HEK293 (cell line): ENCODE measurements at regions not wholly inside any gene's neighbourhood (a gene's known extent, or its start where the extent isn't known, plus 50 kb on each side); places are given as distances from the start of the nearest gene placed in this dataset.

Experiments used
- CTCF ChIA-PET: fragments of 350-600 bp; formaldehyde crosslinking; extraction: SDS; loops from one replicate; lab custom pipeline; 2021; ENCODE audit warnings: antibody characterized with exemption; lab: Yijun Ruan, JAX
- POLR2A ChIA-PET: fragments of 300-600 bp; formaldehyde crosslinking; extraction: SDS; loops from one replicate; lab custom pipeline; 2020; ENCODE audit warnings: antibody characterized with exemption, inconsistent platforms; lab: Yijun Ruan, JAX
- H3K27ac ChIP-seq: fragments of 200-500 bp; sonication (Bioruptor generic); 2 replicates; pipeline ENCODE4 v1.5.1; 2014; ENCODE audit warnings: low read depth, low read length, control low read depth, inconsistent platforms; ENCODE audit errors: extremely low read depth
- H3K36me3 ChIP-seq, 2 experiments: fragments of 200-500 bp in 1 of 2; sonication (Bioruptor generic) in 1 of 2; 1 replicate in 1 of 2; 2 replicates in 1 of 2; pipeline ENCODE4 v1.5.1; 2014 to 2017; ENCODE audit warnings: inconsistent platforms in 2 of 2, low read length in 2 of 2; ENCODE audit not compliant: control insufficient read depth in 2 of 2, insufficient read depth in 1 of 2
- H3K4me1 ChIP-seq: fragments of 200-500 bp; sonication (Bioruptor generic); 2 replicates; pipeline ENCODE4 v1.5.1; 2014; ENCODE audit warnings: mild to moderate bottlenecking, low read length, inconsistent platforms; ENCODE audit not compliant: control insufficient read depth, insufficient read depth
- H3K4me3 ChIP-seq: 2 replicates; pipeline ENCODE4 v1.5.1; 2011; ENCODE audit warnings: low read depth, mild to moderate bottlenecking, control low read depth, low read length, moderate library complexity
- H3K9me3 ChIP-seq: fragments of 200-500 bp; sonication (Bioruptor generic); 2 replicates; pipeline ENCODE4 v1.5.1; 2014; ENCODE audit warnings: low read depth, low read length, inconsistent platforms; ENCODE audit not compliant: control insufficient read depth, insufficient read depth
- BCL11B ChIP-seq: fragments of 450-650 bp; formaldehyde crosslinking; IDR thresholded peaks from 2 replicates; pipeline ENCODE4 v1.5.1; 2016; ENCODE audit warnings: low read depth, missing biosample characterization, missing genetic modification characterization
- GLIS1 ChIP-seq: fragments of 450-650 bp; formaldehyde crosslinking; IDR thresholded peaks from 2 replicates; pipeline ENCODE4 v1.5.1; 2016; ENCODE audit warnings: missing biosample characterization, missing genetic modification characterization
- IKZF3 ChIP-seq: fragments of 450-650 bp; IDR thresholded peaks from 2 replicates; pipeline ENCODE4 v1.5.0; 2018; ENCODE audit warnings: missing biosample characterization, mild to moderate bottlenecking, missing genetic modification characterization, moderate library complexity
- PRDM1 ChIP-seq: fragments of 450-650 bp; formaldehyde crosslinking; IDR thresholded peaks from 2 replicates; pipeline ENCODE4; 2016; ENCODE audit warnings: missing biosample characterization, missing genetic modification characterization
- REPIN1 ChIP-seq: fragments of 450-650 bp; formaldehyde crosslinking; IDR thresholded peaks from 2 replicates; pipeline ENCODE4 v1.5.1; 2017; ENCODE audit warnings: missing biosample characterization, missing genetic modification characterization, low read depth
- SP7 ChIP-seq: fragments of 450-650 bp; formaldehyde crosslinking; IDR thresholded peaks from 2 replicates; pipeline ENCODE4 v1.5.1; 2016; ENCODE audit warnings: missing biosample characterization, missing genetic modification characterization
- ZBTB26 ChIP-seq: fragments of 450-650 bp; formaldehyde crosslinking; optimal IDR thresholded peaks from 2 replicates; pipeline ENCODE3; 2016; ENCODE audit warnings: missing biosample characterization, mild to moderate bottlenecking, missing genetic modification characterization
- ZFP3 ChIP-seq: fragments of 450-650 bp; formaldehyde crosslinking; IDR thresholded peaks from 2 replicates; pipeline ENCODE4 v1.5.1; 2016; ENCODE audit warnings: low read depth, missing biosample characterization, missing genetic modification characterization
- ZNF138 ChIP-seq: fragments of 450-650 bp; formaldehyde crosslinking; IDR thresholded peaks from 2 replicates; pipeline ENCODE4 v1.5.1; 2016; ENCODE audit warnings: missing biosample characterization, missing genetic modification characterization, borderline replicate concordance
- ZNF23 ChIP-seq: fragments of 450-650 bp; formaldehyde crosslinking; IDR thresholded peaks from 2 replicates; pipeline ENCODE4 v1.5.1; 2016; ENCODE audit warnings: missing biosample characterization, missing genetic modification characterization, borderline replicate concordance
- ZNF302 ChIP-seq: fragments of 450-650 bp; formaldehyde crosslinking; IDR thresholded peaks from 2 replicates; pipeline ENCODE4 v1.5.1; 2016; ENCODE audit warnings: missing biosample characterization, missing genetic modification characterization, low read depth
- ZNF324 ChIP-seq: fragments of 450-650 bp; formaldehyde crosslinking; IDR thresholded peaks from 2 replicates; pipeline ENCODE4 v1.5.1; 2016; ENCODE audit warnings: missing biosample characterization, missing genetic modification characterization
- ZNF350 ChIP-seq: fragments of 450-650 bp; formaldehyde crosslinking; IDR thresholded peaks from 2 replicates; pipeline ENCODE4 v1.5.0; 2017; ENCODE audit warnings: missing biosample characterization, mild to moderate bottlenecking, missing genetic modification characterization
- ZNF488 ChIP-seq: fragments of 450-650 bp; formaldehyde crosslinking; IDR thresholded peaks from 2 replicates; pipeline ENCODE4 v1.5.1; 2016; ENCODE audit warnings: missing biosample characterization, missing genetic modification characterization
- ZNF561 ChIP-seq: fragments of 450-650 bp; IDR thresholded peaks from 2 replicates; pipeline ENCODE4 v1.5.1; 2018; ENCODE audit warnings: missing biosample characterization, missing genetic modification characterization, borderline replicate concordance
- ZNF610 ChIP-seq: fragments of 450-650 bp; formaldehyde crosslinking; IDR thresholded peaks from 2 replicates; pipeline ENCODE4 v1.5.1; 2016; ENCODE audit warnings: missing biosample characterization, missing genetic modification characterization, borderline replicate concordance
- ZNF624 ChIP-seq: fragments of 450-650 bp; formaldehyde crosslinking; IDR thresholded peaks from 2 replicates; pipeline ENCODE4 v1.5.1; 2017; ENCODE audit warnings: missing biosample characterization, missing genetic modification characterization
- ZNF747 ChIP-seq: fragments of 450-650 bp; formaldehyde crosslinking; IDR thresholded peaks from 2 replicates; pipeline ENCODE4 v1.5.1; 2016; ENCODE audit warnings: missing biosample characterization, missing genetic modification characterization
- ZNF791 ChIP-seq: fragments of 450-650 bp; formaldehyde crosslinking; IDR thresholded peaks from 2 replicates; pipeline ENCODE4 v1.5.1; 2016; ENCODE audit warnings: missing biosample characterization, missing genetic modification characterization
- ZSCAN16 ChIP-seq: fragments of 450-650 bp; formaldehyde crosslinking; IDR thresholded peaks from 2 replicates; pipeline ENCODE4 v1.5.1; 2016; ENCODE audit warnings: missing biosample characterization, missing genetic modification characterization
- ZSCAN23 ChIP-seq: fragments of 450-650 bp; formaldehyde crosslinking; IDR thresholded peaks from 2 replicates; pipeline ENCODE4 v1.5.1; 2016; ENCODE audit warnings: missing biosample characterization, missing genetic modification characterization
- TF ChIP-seq, protein P1 (sequence below): fragments of 450-650 bp; formaldehyde crosslinking; IDR thresholded peaks from 2 replicates; pipeline ENCODE4; 2016; ENCODE audit warnings: missing biosample characterization, missing genetic modification characterization

GRCh38 chr14:22155571-22155970, 433.5 kb downstream of the DAD1 start:
- ChIA-PET CTCF (interaction anchor here (0.7 kb wide), 1 partner anchor 175 kb away, joined by 3 read pairs; no protein-coding TSS in a partner anchor), POLR2A (no interaction called here)
- Histone ChIP-seq H3K9me3 (0 out of 2 replicates have a peak, but pooled peaks cover 2% of the 10 kb centered on the region), H3K4me1 (no peaks in the 10 kb centered on the region), H3K36me3 (no peaks in the 10 kb centered on the region), H3K27ac (no peak overlapping the region), H3K4me3 (no peak overlapping the region)
- TF ChIP-seq ZNF624 (tag by site-specific recombination) (no peak), SP7 (tag by site-specific recombination) (no peak), ZFP3 (no peak), ZNF747 (tag by site-specific recombination) (no peak), REPIN1 (tag by site-specific recombination) (no peak), ZSCAN16 (no peak), BCL11B (tag by site-specific recombination) (no peak), ZNF610 (tag by site-specific recombination) (no peak), ZNF791 (no peak), ZSCAN23 (tag by site-specific recombination) (no peak), ZBTB26 (tag by site-specific recombination) (no peak), ZNF138 (no peak), IKZF3 (tag by site-specific recombination) (no peak), ZNF488 (tag by site-specific recombination) (no peak)
- TF ChIP-seq, protein P1, sequence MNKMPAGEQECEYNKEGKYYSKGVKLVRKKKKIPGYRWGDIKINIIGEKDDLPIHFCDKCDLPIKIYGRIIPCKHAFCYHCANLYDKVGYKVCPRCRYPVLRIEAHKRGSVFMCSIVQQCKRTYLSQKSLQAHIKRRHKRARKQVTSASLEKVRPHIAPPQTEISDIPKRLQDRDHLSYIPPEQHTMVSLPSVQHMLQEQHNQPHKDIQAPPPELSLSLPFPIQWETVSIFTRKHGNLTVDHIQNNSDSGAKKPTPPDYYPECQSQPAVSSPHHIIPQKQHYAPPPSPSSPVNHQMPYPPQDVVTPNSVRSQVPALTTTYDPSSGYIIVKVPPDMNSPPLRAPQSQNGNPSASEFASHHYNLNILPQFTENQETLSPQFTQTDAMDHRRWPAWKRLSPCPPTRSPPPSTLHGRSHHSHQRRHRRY: no peak

DNA sequence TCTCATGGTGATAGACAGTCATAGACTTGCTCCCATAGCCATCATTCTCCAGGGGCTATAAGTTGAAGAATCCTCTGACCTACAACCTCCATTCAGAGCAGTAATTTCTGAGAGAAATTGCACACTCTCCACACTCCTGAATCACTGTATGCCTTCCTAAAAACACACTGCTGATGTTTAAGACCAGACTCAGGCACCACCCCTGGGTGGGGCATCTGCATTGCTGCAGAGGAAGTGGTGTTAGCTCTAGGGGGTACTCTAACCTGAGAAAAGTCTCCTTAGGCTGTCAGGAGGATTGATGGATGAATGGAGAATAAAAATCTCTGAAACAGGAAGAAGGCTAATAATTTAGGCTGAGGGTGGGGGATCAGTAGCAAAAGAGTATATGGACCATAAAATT, 436.1 kb downstream of the DAD1 start:
- H3K4me3 ChIP-seq: no peak overlapping the region
- no peaks in the 10 kb centered on the region for H3K4me1 ChIP-seq
- TF ChIP-seq ZNF324 (tag by site-specific recombination): no peak
- no peak for TF ChIP-seq PRDM1 (tag by site-specific recombination)
- no peak for TF ChIP-seq ZNF561 (tag by site-specific recombination)
- no peak for TF ChIP-seq ZNF302 (tag by site-specific recombination)
- TF ChIP-seq ZNF23: no peak
- no peak for TF ChIP-seq GLIS1 (tag by site-specific recombination)
- TF ChIP-seq ZNF350 (tag by site-specific recombination): no peak
- H3K27ac ChIP-seq: no peak overlapping the region
- H3K9me3 ChIP-seq: 0 out of 2 replicates have a peak, but pooled peaks cover 2% of the 10 kb centered on the region
- POLR2A ChIA-PET: no interaction called here
- no peaks in the 10 kb centered on the region for H3K36me3 ChIP-seq
- CTCF ChIA-PET: interaction anchor here (0.7 to 1.0 kb wide), 2 partner anchors 10 to 14 kb away, joined by 3 read pairs; no protein-coding TSS in a partner anchor
